ENCODE measurements at regions not wholly inside any gene's neighbourhood (a gene's known extent, or its start where the extent isn't known, plus 50 kb on each side); places are given as distances from the start of the nearest gene placed in this dataset.

- DNase-seq, result no peak
Measured at GRCh38 chr15:47397655-47398054, 319.6 kb upstream of the SEMA6D start.

- no peak for DNase-seq
Measured at GRCh38 chr15:47398132-47398531, 319.2 kb upstream of the SEMA6D start.

GRCh38 chr15:47398594-47398993 is 318.7 kb upstream of the SEMA6D start:
- no peak for DNase-seq

GRCh38 chr15:47399100-47399499 is 318.2 kb upstream of the SEMA6D start:
- no peak for DNase-seq

GRCh38 chr15:47400603-47401002 is 316.7 kb upstream of the SEMA6D start:
- no peak for DNase-seq

GRCh38 chr15:47401427-47401826 is 315.9 kb upstream of the SEMA6D start:
- DNase-seq, result no peak

GRCh38 chr15:47402829-47403228 is 314.5 kb upstream of the SEMA6D start:
- no peak for DNase-seq

- DNase-seq, result no peak
Measured at GRCh38 chr15:47404877-47405276, 312.4 kb upstream of the SEMA6D start.

GRCh38 chr15:47405365-47406162 is 311.7 kb upstream of the SEMA6D start:
- peak; percentile 58 for DNase-seq

- DNase-seq, result no peak
Measured at GRCh38 chr15:47407692-47408091, 309.6 kb upstream of the SEMA6D start.

GRCh38 chr15:47409038-47409437 is 308.3 kb upstream of the SEMA6D start:
- no peak for DNase-seq

GRCh38 chr15:47409600-47409999 is 307.7 kb upstream of the SEMA6D start:
- DNase-seq, result no peak

GRCh38 chr15:47410247-47410646 is 307.1 kb upstream of the SEMA6D start:
- no peak for DNase-seq

- no peak for DNase-seq
Measured at GRCh38 chr15:47411733-47412132, 305.6 kb upstream of the SEMA6D start.

GRCh38 chr15:47412136-47412535 is 305.2 kb upstream of the SEMA6D start:
- DNase-seq, result peak; percentile 42

GRCh38 chr15:47412802-47413201 is 304.5 kb upstream of the SEMA6D start:
- DNase-seq, result no peak

- DNase-seq, result no peak
Measured at GRCh38 chr15:47414207-47414606, 303.1 kb upstream of the SEMA6D start.

- peak; percentile 37 for DNase-seq
Measured at GRCh38 chr15:47415539-47415971, 301.8 kb upstream of the SEMA6D start.

GRCh38 chr15:47422881-47423665 is 294.2 kb upstream of the SEMA6D start:
- no peak for DNase-seq

GRCh38 chr15:47427463-47427862 is 289.8 kb upstream of the SEMA6D start:
- DNase-seq, result peak; percentile 11

- DNase-seq, result no peak
Measured at GRCh38 chr15:47429376-47429775, 287.9 kb upstream of the SEMA6D start.

GRCh38 chr15:47431501-47431900 is 285.8 kb upstream of the SEMA6D start:
- no peak for DNase-seq

- no peak for DNase-seq
Measured at GRCh38 chr15:47432826-47433225, 284.5 kb upstream of the SEMA6D start.

- DNase-seq, result no peak
Measured at GRCh38 chr15:47434596-47434995, 282.7 kb upstream of the SEMA6D start.

Data from NCI-H146 (cell line).